ENCODE measurements at regions not wholly inside any gene's neighbourhood (a gene's known extent, or its start where the extent isn't known, plus 50 kb on each side); places are given as distances from the start of the nearest gene placed in this dataset.

DNA sequence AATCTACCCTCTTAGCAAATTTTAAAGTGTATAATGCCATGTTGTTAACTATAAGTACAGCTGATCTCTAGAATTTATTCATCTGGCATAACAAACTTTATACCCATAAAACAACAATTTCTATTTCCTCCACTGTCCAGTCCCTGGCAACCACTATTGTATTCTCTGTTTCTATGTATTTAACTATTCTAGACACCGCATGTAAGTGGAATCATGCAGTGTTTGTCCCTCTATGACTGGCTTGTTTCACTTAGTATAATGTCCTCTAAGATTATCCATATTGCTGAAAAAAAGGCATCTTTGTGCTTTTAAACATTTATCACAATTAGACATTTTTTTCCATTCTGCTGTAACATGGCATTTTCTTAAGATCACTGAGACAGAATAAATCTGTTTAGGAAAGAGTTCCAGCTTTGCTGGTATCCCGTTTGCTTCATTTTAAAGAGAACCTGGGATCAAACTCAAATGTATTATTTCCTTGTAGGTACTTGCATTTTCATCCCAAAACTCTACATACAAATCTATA, 1191.0 kb downstream of the SLITRK5 start:
- 67% methylated on average over 2 of the region's 2 CpGs for WGBS
- no peak overlapping the region for H3K9ac ChIP-seq (ENCODE audit: low read depth in 1 of 2, low read length in 2 of 2)

DNA sequence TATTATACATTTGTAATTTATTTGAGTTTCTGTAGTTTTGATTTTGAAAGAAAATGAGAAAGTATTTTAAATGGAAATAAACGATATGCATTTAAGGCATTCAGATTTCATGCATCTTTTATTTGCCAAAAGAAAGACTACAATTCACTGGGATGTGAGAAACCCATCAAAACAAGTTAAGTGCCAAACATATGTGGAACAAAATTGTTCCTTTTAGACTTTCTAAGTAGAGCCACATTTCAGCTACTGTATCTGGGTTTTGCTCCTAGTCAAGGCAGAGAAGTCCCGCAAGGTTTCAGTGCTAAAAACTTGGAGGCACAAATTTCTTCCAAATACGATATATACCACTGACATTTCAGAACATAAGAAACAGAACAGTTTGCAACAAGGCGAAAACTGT, 1191.9 kb downstream of the SLITRK5 start:
- H3K27me3 ChIP-seq (ENCODE audit: control insufficient read depth in 4 of 4, insufficient read depth in 4 of 4, low read length in 3 of 4), result no peaks in the 10 kb centered on the region
- no peak overlapping the region for H3K27ac ChIP-seq (ENCODE audit: low read depth in 1 of 2, low read length in 2 of 2)
- H3K9ac ChIP-seq (ENCODE audit: low read depth in 1 of 2, low read length in 2 of 2), result no peak overlapping the region
- WGBS, result 79% methylated on average over 4 of the region's 4 CpGs
- TF ChIP-seq FOXA1 (IDR thresholded peaks at IDR 0.05) (no peak), FOXA2 (IDR thresholded peaks at IDR 0.05) (no peak), EGR1 (IDR thresholded peaks at IDR 0.05; ENCODE audit: low read depth in 2 of 2) (no peak), NR2F2 (IDR thresholded peaks at IDR 0.05) (no peak), TAF1 (conservative IDR thresholded peaks at IDR 0.05) (no peak)
- TF ChIP-seq, protein P1, sequence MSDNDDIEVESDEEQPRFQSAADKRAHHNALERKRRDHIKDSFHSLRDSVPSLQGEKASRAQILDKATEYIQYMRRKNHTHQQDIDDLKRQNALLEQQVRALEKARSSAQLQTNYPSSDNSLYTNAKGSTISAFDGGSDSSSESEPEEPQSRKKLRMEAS (IDR thresholded peaks at IDR 0.05), result no peak
- TF ChIP-seq, protein P2, sequence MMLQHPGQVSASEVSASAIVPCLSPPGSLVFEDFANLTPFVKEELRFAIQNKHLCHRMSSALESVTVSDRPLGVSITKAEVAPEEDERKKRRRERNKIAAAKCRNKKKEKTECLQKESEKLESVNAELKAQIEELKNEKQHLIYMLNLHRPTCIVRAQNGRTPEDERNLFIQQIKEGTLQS (IDR thresholded peaks at IDR 0.05), result no peak
- TF ChIP-seq, protein P3, sequence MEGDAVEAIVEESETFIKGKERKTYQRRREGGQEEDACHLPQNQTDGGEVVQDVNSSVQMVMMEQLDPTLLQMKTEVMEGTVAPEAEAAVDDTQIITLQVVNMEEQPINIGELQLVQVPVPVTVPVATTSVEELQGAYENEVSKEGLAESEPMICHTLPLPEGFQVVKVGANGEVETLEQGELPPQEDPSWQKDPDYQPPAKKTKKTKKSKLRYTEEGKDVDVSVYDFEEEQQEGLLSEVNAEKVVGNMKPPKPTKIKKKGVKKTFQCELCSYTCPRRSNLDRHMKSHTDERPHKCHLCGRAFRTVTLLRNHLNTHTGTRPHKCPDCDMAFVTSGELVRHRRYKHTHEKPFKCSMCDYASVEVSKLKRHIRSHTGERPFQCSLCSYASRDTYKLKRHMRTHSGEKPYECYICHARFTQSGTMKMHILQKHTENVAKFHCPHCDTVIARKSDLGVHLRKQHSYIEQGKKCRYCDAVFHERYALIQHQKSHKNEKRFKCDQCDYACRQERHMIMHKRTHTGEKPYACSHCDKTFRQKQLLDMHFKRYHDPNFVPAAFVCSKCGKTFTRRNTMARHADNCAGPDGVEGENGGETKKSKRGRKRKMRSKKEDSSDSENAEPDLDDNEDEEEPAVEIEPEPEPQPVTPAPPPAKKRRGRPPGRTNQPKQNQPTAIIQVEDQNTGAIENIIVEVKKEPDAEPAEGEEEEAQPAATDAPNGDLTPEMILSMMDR (IDR thresholded peaks at IDR 0.05; ENCODE audit: low read depth, low read length, missing input control), result no peak
- H3K9me3 ChIP-seq (ENCODE audit: control insufficient read depth in 4 of 4, low read length in 3 of 4), result no peaks in the 10 kb centered on the region
- H3K4me1 ChIP-seq (ENCODE audit: control insufficient read depth in 4 of 4, insufficient read depth in 4 of 4, low read length in 3 of 4), result no peaks in the 10 kb centered on the region
- no peaks in the 10 kb centered on the region for H3K36me3 ChIP-seq (ENCODE audit: control insufficient read depth in 4 of 4, insufficient read depth in 3 of 4, low read depth in 1 of 4, low read length in 3 of 4)
- H3K4me3 ChIP-seq (ENCODE audit: low read depth in 1 of 3, low read length in 3 of 3), result no peak overlapping the region
- no peak for DNase-seq (ENCODE audit: low spot score)

More for the DNA sequence above, 1191.0 kb downstream of the SLITRK5 start:
- Histone ChIP-seq H3K4me3 (ENCODE audit: low read depth in 1 of 3, low read length in 3 of 3) (no peak overlapping the region), H3K27ac (ENCODE audit: low read depth in 1 of 2, low read length in 2 of 2) (no peak overlapping the region), H3K4me1 (ENCODE audit: control insufficient read depth in 4 of 4, insufficient read depth in 4 of 4, low read length in 3 of 4) (no peaks in the 10 kb centered on the region), H3K9me3 (ENCODE audit: control insufficient read depth in 4 of 4, low read length in 3 of 4) (no peaks in the 10 kb centered on the region), H3K36me3 (ENCODE audit: control insufficient read depth in 4 of 4, insufficient read depth in 3 of 4, low read depth in 1 of 4, low read length in 3 of 4) (no peaks in the 10 kb centered on the region), H3K27me3 (ENCODE audit: control insufficient read depth in 4 of 4, insufficient read depth in 4 of 4, low read length in 3 of 4) (no peaks in the 10 kb centered on the region)
- no peak for DNase-seq (ENCODE audit: low spot score)
- TF ChIP-seq HNF4A (conservative IDR thresholded peaks at IDR 0.05) (no peak), NR2F2 (IDR thresholded peaks at IDR 0.05) (no peak), JUND (IDR thresholded peaks at IDR 0.05) (no peak), YY1 (IDR thresholded peaks at IDR 0.05) (no peak), RAD21 (IDR thresholded peaks at IDR 0.05) (no peak), HNF4G (IDR thresholded peaks at IDR 0.05) (no peak), SP1 (IDR thresholded peaks at IDR 0.05) (no peak), FOXA2 (IDR thresholded peaks at IDR 0.05) (no peak), RXRA (IDR thresholded peaks at IDR 0.05) (no peak), FOXA1 (IDR thresholded peaks at IDR 0.05) (no peak), EGR1 (IDR thresholded peaks at IDR 0.05; ENCODE audit: low read depth in 2 of 2) (no peak)
- TF ChIP-seq, protein P4, sequence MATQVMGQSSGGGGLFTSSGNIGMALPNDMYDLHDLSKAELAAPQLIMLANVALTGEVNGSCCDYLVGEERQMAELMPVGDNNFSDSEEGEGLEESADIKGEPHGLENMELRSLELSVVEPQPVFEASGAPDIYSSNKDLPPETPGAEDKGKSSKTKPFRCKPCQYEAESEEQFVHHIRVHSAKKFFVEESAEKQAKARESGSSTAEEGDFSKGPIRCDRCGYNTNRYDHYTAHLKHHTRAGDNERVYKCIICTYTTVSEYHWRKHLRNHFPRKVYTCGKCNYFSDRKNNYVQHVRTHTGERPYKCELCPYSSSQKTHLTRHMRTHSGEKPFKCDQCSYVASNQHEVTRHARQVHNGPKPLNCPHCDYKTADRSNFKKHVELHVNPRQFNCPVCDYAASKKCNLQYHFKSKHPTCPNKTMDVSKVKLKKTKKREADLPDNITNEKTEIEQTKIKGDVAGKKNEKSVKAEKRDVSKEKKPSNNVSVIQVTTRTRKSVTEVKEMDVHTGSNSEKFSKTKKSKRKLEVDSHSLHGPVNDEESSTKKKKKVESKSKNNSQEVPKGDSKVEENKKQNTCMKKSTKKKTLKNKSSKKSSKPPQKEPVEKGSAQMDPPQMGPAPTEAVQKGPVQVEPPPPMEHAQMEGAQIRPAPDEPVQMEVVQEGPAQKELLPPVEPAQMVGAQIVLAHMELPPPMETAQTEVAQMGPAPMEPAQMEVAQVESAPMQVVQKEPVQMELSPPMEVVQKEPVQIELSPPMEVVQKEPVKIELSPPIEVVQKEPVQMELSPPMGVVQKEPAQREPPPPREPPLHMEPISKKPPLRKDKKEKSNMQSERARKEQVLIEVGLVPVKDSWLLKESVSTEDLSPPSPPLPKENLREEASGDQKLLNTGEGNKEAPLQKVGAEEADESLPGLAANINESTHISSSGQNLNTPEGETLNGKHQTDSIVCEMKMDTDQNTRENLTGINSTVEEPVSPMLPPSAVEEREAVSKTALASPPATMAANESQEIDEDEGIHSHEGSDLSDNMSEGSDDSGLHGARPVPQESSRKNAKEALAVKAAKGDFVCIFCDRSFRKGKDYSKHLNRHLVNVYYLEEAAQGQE (IDR thresholded peaks at IDR 0.05), result no peak
- TF ChIP-seq, protein P5, sequence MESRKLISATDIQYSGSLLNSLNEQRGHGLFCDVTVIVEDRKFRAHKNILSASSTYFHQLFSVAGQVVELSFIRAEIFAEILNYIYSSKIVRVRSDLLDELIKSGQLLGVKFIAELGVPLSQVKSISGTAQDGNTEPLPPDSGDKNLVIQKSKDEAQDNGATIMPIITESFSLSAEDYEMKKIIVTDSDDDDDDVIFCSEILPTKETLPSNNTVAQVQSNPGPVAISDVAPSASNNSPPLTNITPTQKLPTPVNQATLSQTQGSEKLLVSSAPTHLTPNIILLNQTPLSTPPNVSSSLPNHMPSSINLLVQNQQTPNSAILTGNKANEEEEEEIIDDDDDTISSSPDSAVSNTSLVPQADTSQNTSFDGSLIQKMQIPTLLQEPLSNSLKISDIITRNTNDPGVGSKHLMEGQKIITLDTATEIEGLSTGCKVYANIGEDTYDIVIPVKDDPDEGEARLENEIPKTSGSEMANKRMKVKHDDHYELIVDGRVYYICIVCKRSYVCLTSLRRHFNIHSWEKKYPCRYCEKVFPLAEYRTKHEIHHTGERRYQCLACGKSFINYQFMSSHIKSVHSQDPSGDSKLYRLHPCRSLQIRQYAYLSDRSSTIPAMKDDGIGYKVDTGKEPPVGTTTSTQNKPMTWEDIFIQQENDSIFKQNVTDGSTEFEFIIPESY (IDR thresholded peaks at IDR 0.05), result no peak
- TF ChIP-seq, protein P2 (IDR thresholded peaks at IDR 0.05), result no peak
- TF ChIP-seq, protein P1 (IDR thresholded peaks at IDR 0.05), result no peak

All from liver (tissue), 8 donors.